ENCODE measurements at regions not wholly inside any gene's neighbourhood (a gene's known extent, or its start where the extent isn't known, plus 50 kb on each side); places are given as distances from the start of the nearest gene placed in this dataset.

DNA sequence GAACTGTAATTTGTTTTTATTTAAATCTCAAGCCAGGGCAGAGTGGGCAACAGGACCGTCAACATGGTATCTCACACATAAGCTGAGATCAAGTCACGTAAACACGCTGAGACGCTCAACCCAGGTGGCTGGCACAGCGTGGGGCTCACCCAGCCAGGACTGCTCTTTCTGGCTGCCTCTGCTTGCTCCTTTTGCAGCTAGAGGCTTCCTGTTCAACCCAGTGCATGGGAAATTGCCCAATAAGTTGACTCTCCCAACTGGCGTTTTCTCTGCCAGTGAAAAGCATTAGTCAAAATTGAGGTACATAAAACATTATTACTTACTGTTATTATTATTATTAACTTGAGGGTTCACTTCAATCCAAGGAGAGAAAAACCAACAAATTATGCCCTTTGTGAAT lies 398.1 kb downstream of the NR2F2 start:
- no peak overlapping the region for H3K27ac ChIP-seq (replicated peaks)
- H3K9me3 ChIP-seq (replicated peaks), result no peaks in the 10 kb centered on the region
- peaks cover 7% of the 10 kb centered on the region for H3K27me3 ChIP-seq (ENCODE audit: low read depth)
- H3K4me3 ChIP-seq, result no peak overlapping the region
- DNase-seq, result no peak
- intact Hi-C loops (cut with micrococcal nuclease), result no loop called here
- no peaks in the 10 kb centered on the region for H3K36me3 ChIP-seq
- no peaks in the 10 kb centered on the region for H3K4me1 ChIP-seq
- TF ChIP-seq, protein P1, sequence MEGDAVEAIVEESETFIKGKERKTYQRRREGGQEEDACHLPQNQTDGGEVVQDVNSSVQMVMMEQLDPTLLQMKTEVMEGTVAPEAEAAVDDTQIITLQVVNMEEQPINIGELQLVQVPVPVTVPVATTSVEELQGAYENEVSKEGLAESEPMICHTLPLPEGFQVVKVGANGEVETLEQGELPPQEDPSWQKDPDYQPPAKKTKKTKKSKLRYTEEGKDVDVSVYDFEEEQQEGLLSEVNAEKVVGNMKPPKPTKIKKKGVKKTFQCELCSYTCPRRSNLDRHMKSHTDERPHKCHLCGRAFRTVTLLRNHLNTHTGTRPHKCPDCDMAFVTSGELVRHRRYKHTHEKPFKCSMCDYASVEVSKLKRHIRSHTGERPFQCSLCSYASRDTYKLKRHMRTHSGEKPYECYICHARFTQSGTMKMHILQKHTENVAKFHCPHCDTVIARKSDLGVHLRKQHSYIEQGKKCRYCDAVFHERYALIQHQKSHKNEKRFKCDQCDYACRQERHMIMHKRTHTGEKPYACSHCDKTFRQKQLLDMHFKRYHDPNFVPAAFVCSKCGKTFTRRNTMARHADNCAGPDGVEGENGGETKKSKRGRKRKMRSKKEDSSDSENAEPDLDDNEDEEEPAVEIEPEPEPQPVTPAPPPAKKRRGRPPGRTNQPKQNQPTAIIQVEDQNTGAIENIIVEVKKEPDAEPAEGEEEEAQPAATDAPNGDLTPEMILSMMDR (IDR thresholded peaks at IDR 0.05; ENCODE audit: borderline replicate concordance), result no peak

DNA sequence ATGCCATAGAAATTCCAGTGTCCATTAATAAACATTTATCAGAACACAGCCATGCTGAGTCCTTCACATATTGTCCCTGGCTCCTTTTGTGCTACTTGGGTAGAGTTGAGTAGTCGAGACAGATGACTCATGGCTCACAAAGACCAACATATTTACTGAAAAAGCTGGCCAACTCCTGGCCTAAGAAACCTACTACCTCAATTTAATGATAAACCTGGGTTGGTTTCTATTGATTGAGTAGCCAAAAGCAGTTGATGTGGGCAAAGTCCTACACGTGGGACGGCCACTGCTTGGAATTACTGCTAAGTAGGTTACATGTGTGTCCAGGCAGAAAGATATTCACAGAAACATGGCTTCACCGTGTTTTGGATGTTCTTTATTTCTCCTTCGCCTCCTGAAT lies 402.2 kb downstream of the NR2F2 start:
- Histone ChIP-seq H3K27ac (replicated peaks) (no peak overlapping the region), H3K9me3 (replicated peaks) (no peaks in the 10 kb centered on the region), H3K36me3 (no peaks in the 10 kb centered on the region), H3K4me3 (no peak overlapping the region), H3K4me1 (no peaks in the 10 kb centered on the region), H3K27me3 (ENCODE audit: low read depth) (no peaks in the 10 kb centered on the region)
- DNase-seq, result no peak
- TF ChIP-seq, protein P1 (IDR thresholded peaks at IDR 0.05; ENCODE audit: borderline replicate concordance), result no peak
- intact Hi-C loops (cut with micrococcal nuclease), result no loop called here

DNA sequence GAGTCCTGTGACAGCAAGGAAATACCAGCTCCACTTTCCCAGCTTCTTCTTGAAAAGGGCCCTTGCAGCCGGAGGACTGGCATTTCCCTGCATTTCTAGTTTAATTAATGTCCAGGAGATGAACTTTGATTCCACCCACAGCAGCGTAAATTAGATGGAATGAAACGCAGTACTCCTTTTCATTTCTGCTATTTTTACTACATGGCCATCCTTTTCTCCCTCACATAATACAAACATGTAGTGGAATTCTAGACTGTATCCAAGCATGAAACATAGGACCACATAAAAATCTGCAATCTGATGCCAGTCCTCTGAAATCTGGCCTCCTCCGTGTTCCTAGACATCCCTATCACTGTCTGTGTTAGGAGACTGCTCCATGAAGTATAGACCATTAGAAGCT lies 403.2 kb downstream of the NR2F2 start:
- no peak for DNase-seq
- TF ChIP-seq, protein P1 (IDR thresholded peaks at IDR 0.05; ENCODE audit: borderline replicate concordance), result no peak
- Histone ChIP-seq H3K27ac (replicated peaks) (no peak overlapping the region), H3K4me3 (no peak overlapping the region), H3K36me3 (no peaks in the 10 kb centered on the region), H3K27me3 (ENCODE audit: low read depth) (no peaks in the 10 kb centered on the region), H3K4me1 (no peaks in the 10 kb centered on the region), H3K9me3 (replicated peaks) (no peaks in the 10 kb centered on the region)
- intact Hi-C loops (cut with micrococcal nuclease), result no loop called here

DNA sequence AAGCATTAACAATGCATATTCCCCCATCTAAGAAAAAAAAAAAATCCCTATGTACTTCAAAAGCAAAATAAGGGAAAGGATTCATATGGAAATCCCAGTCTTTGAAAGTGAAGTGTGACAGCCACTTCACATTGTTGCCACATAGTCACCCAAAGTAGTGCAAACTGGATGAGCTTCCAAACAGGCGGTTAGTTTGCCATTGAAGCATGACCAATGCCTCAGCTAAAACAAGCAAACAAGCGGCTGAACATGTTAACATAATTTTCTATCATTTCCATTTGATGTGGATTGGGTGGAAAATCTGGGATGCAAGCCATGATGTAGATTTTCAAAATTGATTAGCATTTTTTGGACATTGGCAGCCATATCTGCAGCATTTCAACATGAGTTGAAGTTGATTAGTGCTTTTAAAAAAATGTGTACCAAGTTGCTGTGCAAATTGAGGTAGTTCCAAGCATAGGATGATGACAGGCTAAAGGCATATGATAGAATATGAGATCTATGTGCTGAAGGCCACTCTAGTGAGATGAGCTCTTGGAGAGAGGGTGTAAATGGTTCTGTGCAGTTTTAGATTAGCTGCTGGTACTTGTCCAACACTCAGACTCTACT lies 405.2 kb downstream of the NR2F2 start:
- no peak for DNase-seq
- Histone ChIP-seq H3K4me3 (no peak overlapping the region), H3K4me1 (no peaks in the 10 kb centered on the region), H3K36me3 (no peaks in the 10 kb centered on the region), H3K27me3 (ENCODE audit: low read depth) (no peaks in the 10 kb centered on the region), H3K27ac (replicated peaks) (no peak overlapping the region), H3K9me3 (replicated peaks) (no peaks in the 10 kb centered on the region)
- TF ChIP-seq, protein P1 (IDR thresholded peaks at IDR 0.05; ENCODE audit: borderline replicate concordance), result no peak
- intact Hi-C loops (cut with micrococcal nuclease), result no loop called here

DNA sequence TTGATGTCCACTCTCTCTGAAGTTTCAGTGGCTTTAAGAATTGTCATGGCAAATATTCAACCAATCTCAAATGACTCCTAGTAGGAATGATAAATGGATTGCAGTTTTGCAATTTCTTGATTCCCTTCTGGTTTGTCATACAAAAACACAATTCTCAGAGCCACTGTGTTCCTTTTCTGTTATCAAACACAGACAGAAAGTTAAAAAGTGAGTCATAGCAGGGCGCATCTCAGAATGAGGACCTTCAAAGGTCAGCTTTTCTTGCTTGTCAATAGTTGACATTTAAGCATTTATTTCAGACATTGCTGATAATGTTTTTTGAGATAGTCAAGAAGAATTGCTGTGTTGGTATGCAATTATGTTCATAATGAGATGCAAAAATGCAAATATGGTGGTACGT lies 405.9 kb downstream of the NR2F2 start:
- TF ChIP-seq, protein P1 (IDR thresholded peaks at IDR 0.05; ENCODE audit: borderline replicate concordance), result no peak
- Histone ChIP-seq H3K27me3 (ENCODE audit: low read depth) (no peaks in the 10 kb centered on the region), H3K4me1 (no peaks in the 10 kb centered on the region), H3K36me3 (no peaks in the 10 kb centered on the region), H3K27ac (replicated peaks) (no peak overlapping the region), H3K9me3 (replicated peaks) (no peaks in the 10 kb centered on the region), H3K4me3 (no peak overlapping the region)
- intact Hi-C loops (cut with micrococcal nuclease), result no loop called here
- DNase-seq, result no peak
